ENCODE measurements at regions not wholly inside any gene's neighbourhood (a gene's known extent, or its start where the extent isn't known, plus 50 kb on each side); places are given as distances from the start of the nearest gene placed in this dataset.

DNA sequence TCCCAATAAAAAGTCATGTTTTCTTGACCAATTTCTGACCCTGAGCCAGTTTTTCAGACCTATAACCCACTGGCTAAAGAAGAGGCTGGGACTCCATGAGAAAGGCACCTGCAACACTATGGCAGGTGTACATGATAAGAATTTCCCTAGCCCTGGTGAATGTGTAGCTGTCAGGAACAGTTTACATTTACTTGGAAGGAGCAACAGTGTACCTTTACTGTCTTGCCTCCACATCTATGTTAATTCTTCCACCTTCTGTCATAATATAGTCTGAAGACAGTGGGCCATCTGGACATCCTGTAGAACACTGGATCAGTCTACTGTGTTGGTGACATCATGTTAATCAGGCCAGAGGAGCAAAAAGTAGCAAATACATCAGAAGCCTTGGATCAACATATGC, 72.1 kb upstream of the CD82 start:
- DNase-seq (ENCODE audit: low read depth): no peak

DNA sequence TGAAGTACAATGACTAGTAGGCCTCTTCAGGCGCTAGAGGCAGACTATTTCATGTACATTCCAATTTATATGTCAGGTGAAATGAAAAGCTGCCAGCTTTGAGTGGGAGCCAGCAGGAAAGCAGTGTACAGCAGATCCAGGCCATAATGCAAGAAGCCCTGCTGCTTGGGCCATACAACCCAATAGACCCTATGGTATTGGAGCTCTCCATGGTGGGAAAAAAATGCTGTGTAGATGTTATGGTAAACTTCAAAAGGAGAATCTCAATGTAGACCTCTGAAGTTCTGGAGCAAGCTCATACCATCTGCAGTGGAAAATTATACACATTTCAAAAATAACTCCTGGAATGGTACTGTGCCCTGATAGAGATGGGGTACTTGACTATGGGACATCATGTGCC, 71.5 kb upstream of the CD82 start:
- DNase-seq (ENCODE audit: low read depth): no peak

DNA sequence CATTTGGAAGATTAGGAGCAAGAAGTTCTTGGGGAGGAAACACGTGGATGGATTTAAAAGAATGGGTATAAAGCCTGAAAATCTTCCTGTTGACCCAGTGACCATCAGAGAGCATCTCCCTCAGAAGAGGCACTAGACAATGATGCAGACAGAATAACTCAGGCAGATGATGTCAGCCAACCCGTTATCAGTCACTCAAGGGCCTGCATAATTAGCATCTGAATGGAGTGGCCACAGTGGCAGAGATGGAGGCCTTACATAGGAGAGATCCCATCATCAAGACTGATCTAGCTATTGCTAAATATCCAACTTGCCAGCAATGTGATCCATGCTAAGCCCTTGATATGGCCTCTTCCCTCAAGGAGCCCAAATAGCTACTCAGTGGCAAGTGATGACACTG, 70.7 kb upstream of the CD82 start:
- no peak for DNase-seq (ENCODE audit: low read depth)

DNA sequence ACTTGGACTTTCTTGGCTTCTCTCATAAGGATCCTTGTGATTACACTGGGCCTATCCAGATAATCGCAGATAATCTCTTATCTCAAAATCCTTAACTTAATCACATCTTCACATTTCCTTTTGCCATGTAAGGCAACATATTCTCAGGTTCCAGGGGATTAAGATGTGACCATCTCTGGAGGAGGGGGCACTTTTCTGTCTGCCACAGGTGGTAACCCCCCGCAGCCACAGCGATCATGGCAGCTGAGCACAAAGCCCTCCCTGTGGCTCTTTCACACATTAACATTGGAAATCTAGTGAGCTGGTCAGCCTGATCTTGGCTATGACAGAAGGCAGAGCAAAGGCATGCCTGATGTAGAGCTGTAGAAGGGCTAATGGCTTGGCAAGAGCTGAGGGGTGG, 69.1 kb upstream of the CD82 start:
- no peak for DNase-seq (ENCODE audit: low read depth)

DNA sequence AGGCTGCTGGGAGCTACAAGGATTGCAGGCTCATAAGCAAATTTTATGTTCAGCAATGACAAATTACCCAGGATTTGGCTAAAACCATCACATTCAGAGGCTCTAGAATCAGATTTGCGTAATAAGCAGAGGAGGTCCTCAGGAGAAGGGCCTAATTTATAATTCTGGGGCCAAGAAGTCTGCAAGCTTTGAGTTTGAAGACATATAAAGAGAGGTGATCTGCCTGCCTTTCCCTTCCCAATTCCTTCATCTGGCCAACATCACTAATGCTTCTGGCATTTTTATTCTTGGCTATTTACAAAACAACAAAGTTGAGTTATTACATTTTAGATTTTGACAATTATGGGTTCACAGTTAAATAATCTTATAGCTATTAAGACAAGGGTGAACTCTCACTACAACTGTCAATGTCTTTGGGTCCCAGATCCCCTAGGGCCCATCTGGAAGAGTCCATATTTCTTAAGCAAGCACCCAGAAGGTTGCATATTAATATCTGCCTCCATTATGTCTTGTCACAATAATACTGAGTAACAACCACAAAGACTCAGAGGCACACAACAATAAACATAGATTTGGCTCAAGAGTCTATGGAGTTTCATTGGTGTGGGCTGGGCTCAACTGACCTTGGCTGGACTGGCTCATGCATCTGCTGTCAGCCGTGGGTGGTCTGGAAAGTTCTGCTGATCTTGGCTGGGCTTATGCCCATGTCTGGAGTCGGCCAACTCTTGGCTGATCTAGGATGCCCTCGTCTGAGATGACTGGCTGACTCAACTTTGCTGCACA, 67.2 kb upstream of the CD82 start:
- DNase-seq (ENCODE audit: low read depth): no peak

DNA sequence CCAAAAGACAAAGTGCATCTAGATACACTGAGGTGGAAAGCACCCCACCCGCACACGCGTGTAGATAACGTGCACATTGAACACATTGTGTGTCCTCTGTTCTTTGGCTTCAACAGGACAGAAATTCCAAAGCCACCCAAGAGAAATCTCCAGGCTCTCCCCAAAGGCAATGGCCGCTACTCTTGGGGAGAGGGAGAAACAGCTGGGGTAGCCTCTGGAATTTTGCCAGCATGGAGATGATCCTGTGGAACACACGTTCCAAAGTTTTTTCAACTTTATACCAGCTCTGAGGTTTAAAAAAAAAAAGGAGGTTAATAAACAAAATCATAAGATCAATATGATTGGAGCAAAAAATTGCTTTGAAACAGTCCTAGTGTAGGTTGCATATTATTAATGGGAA, 63.0 kb upstream of the CD82 start:
- DNase-seq (ENCODE audit: low read depth): no peak

DNA sequence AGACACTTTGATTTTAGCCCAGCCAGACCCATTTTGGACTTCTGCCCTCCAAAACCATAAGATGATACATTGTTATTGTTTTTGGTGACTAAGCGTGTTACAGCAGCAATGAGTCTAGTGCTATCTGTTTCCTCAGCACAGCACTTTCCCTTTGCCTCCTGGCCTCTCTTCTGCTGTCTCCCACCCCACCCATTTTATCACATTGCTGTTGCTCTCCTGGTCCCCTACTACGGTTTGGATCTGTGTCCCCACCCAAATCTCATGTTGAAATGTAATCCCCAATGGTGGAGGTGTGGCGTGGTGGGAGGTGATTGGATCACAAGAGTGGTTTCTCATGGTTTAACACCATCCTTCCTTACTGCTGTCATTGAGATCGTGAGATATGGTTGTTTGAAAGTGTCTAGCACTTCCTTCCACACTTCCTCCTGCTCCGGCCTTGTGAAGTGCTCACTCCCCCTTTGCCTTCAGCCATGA, 59.8 kb upstream of the CD82 start:
- peak; percentile 61 for DNase-seq (ENCODE audit: low read depth)

DNA sequence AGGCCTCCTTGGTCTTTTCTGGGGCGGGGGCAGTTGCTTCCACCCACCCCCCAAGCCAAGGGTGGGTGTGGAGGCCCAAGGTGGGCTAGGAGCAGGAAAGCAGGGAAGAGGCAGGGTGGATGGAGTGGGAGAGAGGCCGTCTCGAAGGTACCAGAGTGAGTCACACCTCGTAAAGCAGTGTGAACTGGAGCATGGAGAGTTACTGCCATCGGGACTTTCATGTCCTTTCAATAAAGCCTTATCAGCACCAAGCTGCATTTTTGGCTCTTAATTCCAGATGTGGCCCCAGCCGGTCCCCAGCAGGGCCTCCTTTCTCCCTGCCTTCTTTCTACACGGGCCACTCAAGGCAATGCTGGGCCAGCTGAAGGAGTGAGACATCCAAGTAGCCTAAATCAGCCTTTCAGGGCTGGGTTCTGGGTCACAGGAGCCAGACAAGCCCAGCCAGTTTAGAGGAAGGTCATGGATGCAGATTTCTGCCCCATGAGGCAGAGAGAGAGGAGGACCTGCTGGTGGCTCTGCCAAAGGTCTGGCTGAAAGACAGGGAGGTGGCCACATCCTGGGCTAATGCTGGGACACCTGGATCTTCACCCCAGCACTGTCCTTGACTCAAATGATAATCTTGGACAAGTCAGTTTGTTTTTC, 59.0 kb upstream of the CD82 start:
- no peak for DNase-seq (ENCODE audit: low read depth)

DNA sequence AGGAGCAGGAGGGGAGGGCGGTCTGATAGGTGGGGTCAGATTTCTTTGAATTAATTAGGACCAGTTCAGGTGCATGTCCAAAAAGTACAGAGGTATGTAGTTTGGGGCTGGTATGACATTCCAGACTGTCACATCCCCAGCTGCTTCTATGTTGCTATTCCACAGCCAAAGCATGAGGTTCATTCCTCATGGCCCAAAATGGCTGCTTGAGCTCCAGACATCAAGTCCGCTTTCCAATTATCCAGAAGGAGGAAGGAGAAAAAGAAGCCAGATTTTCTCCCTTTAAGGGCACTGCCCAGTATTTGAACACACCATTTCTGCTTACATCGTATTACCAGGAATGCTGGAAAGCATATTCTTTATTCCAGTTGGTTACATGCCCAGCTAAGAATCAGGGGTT, 58.0 kb upstream of the CD82 start:
- no peak for DNase-seq (ENCODE audit: low read depth)

DNA sequence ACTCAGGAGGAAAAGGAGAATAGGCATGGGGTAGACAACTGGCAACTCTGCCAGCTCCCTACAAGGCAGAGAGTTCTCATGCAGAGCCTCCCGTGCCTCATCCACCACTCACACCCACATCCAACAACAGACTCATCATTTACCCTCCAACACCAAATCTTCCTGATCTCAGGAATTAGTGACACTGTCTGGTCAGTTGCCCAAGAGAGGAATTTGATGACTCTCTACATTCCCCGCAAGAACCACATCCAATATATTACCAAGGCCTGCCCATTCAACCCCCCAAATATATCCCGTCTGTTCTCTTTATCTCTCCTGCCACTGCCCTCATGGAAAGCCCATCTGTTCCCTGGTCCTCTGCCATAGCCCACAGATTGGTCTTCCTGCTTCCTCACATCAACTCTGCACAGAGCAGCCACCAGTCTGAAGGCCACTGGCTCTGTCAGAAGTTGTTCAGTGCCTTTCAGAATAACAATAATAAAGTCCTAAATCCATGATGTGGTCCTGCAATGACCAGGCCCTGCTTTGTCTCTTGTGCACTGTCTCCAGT, 57.5 kb upstream of the CD82 start:
- DNase-seq (ENCODE audit: low read depth): no peak

DNA sequence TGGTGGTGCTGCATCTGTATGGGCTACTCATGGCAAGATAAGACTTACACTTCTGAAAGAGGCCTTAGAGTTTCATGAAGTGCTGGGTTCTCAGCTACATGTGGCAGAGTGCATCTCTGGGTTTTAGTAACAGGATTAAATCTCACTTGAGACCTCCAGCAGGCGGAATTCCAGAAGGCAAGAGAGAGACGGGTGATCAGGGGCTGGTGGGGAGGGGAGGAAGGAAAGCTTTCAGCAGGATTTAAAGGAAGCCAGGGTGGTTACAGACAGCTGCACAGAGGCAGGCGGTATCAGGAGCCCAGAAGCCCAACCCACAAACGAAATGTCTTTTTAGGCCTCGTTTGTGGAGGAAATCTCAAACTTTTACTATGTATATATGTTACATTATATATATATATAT, 56.2 kb upstream of the CD82 start:
- no peak for DNase-seq (ENCODE audit: low read depth)

DNA sequence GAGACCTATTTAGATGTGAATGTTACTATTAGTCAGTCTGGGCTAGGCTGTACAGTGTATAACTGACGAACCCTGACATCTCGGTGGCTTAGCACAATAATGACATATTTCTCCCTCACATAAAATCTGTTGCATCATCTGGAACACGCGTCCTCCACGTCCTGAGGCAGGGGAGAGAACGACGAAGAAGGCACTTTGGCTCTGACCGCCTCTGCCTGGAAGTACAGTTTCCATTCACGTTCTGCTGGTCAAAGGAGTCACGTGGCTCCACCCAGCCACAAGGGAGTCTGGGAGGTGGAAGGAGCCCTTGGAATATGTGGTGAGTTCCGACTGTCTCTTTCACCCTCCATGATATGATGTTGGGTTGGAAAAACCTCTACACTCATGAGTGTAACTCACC, 55.1 kb upstream of the CD82 start:
- DNase-seq (ENCODE audit: low read depth): no peak

DNA sequence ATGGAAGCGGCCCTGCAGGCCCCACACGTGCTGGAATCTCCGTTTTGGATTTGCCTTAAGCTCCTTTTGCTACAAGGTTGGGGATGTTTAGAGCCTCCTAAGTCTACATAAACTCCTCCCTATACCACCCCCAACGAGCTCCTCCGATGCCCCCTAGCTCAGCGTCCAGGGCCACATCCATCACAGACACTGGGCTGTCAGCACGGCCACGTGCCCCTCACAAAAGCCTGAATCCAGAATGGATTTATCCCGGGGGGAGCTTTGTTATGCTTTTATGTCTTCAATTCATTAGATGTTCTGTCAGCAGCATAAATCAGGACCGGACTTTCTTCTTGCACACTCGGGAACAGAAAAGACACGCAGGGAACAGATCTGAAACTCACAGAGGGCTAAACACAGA, 52.6 kb upstream of the CD82 start:
- no peak for DNase-seq (ENCODE audit: low read depth)

DNA sequence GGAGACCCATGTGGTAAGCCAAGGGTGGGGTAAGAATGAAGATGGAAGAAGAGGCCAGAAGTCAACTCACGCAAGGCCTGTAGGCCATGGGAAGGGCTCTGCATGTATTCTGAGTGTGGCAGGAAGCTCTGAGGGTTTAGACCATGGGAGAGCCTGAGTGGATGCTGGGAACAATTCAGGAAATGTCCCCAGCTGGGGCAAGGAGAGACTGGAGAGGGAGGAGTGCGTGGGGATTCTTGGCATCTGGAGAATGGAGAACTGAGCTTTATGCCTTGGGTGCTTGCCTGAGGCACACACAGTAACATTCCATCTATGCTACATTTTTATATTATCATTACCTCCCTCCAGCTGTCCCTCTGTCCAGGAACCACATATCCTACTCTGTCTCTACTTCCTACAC, 50.4 kb upstream of the CD82 start:
- DNase-seq (ENCODE audit: low read depth): no peak
